HL-60 (cell line): ENCODE measurements at regions not wholly inside any gene's neighbourhood (a gene's known extent, or its start where the extent isn't known, plus 50 kb on each side); places are given as distances from the start of the nearest gene placed in this dataset.

Experiments
- POLR2AphosphoS5 ChIP-seq: IDR thresholded peaks from 2 replicates; pipeline ENCODE4 v1.6.1; 2012; ENCODE audit warnings: low read depth
- TF ChIP-seq, protein P1 (sequence below): IDR thresholded peaks from one replicate; pipeline ENCODE4 v1.5.1; 2011; ENCODE audit warnings: low read length, control low read depth, inconsistent platforms; ENCODE audit not compliant: insufficient read depth
- TF ChIP-seq, protein P2 (sequence below): IDR thresholded peaks from 2 replicates; pipeline ENCODE4 v1.6.1; 2012; ENCODE audit warnings: low read depth; ENCODE audit not compliant: insufficient replicate concordance

GRCh38 chr2:164102366-164102765 is 366.6 kb upstream of the FIGN start:
- TF ChIP-seq, protein P1, sequence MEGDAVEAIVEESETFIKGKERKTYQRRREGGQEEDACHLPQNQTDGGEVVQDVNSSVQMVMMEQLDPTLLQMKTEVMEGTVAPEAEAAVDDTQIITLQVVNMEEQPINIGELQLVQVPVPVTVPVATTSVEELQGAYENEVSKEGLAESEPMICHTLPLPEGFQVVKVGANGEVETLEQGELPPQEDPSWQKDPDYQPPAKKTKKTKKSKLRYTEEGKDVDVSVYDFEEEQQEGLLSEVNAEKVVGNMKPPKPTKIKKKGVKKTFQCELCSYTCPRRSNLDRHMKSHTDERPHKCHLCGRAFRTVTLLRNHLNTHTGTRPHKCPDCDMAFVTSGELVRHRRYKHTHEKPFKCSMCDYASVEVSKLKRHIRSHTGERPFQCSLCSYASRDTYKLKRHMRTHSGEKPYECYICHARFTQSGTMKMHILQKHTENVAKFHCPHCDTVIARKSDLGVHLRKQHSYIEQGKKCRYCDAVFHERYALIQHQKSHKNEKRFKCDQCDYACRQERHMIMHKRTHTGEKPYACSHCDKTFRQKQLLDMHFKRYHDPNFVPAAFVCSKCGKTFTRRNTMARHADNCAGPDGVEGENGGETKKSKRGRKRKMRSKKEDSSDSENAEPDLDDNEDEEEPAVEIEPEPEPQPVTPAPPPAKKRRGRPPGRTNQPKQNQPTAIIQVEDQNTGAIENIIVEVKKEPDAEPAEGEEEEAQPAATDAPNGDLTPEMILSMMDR = no peak
- no peak for TF ChIP-seq POLR2AphosphoS5
- TF ChIP-seq, protein P2, sequence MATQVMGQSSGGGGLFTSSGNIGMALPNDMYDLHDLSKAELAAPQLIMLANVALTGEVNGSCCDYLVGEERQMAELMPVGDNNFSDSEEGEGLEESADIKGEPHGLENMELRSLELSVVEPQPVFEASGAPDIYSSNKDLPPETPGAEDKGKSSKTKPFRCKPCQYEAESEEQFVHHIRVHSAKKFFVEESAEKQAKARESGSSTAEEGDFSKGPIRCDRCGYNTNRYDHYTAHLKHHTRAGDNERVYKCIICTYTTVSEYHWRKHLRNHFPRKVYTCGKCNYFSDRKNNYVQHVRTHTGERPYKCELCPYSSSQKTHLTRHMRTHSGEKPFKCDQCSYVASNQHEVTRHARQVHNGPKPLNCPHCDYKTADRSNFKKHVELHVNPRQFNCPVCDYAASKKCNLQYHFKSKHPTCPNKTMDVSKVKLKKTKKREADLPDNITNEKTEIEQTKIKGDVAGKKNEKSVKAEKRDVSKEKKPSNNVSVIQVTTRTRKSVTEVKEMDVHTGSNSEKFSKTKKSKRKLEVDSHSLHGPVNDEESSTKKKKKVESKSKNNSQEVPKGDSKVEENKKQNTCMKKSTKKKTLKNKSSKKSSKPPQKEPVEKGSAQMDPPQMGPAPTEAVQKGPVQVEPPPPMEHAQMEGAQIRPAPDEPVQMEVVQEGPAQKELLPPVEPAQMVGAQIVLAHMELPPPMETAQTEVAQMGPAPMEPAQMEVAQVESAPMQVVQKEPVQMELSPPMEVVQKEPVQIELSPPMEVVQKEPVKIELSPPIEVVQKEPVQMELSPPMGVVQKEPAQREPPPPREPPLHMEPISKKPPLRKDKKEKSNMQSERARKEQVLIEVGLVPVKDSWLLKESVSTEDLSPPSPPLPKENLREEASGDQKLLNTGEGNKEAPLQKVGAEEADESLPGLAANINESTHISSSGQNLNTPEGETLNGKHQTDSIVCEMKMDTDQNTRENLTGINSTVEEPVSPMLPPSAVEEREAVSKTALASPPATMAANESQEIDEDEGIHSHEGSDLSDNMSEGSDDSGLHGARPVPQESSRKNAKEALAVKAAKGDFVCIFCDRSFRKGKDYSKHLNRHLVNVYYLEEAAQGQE = no peak
